VCaP (cell line): ENCODE measurements at regions not wholly inside any gene's neighbourhood (a gene's known extent, or its start where the extent isn't known, plus 50 kb on each side); places are given as distances from the start of the nearest gene placed in this dataset.

Experiments
- H3K27ac ChIP-seq: fragments of 450-650 bp; 2 replicates; pipeline ENCODE4 v1.5.1; 2017
- CTCF ChIP-seq: fragments of 450-650 bp; conservative IDR thresholded peaks from 2 replicates; pipeline ENCODE4 v1.5.1; 2017; ENCODE audit warnings: mild to moderate bottlenecking, moderate library complexity

- TF ChIP-seq CTCF: no peak
- peak overlapping the region; percentile 80 for H3K27ac ChIP-seq
Measured at GRCh38 chr3:117874028-117874690, 1160.5 kb downstream of the IGSF11 start.

- TF ChIP-seq CTCF: no peak
- H3K27ac ChIP-seq: peak overlapping the region; percentile 80
Measured at GRCh38 chr3:117874904-117875874, 1159.5 kb downstream of the IGSF11 start.

- TF ChIP-seq CTCF: no peak
- H3K27ac ChIP-seq: peak overlapping the region; percentile 80; the same call in 1 of the 2 replicates
Measured at GRCh38 chr3:117875887-117876286, 1158.8 kb downstream of the IGSF11 start.

GRCh38 chr3:117880638-117881037 lies 1154.0 kb downstream of the IGSF11 start:
- no peak for TF ChIP-seq CTCF
- H3K27ac ChIP-seq: no peak overlapping the region

GRCh38 chr3:117881210-117881609 lies 1153.4 kb downstream of the IGSF11 start:
- H3K27ac ChIP-seq: no peak overlapping the region
- TF ChIP-seq CTCF: no peak

GRCh38 chr3:117885011-117885441 lies 1149.6 kb downstream of the IGSF11 start:
- no peak overlapping the region for H3K27ac ChIP-seq
- no peak for TF ChIP-seq CTCF

- H3K27ac ChIP-seq: no peak overlapping the region
- TF ChIP-seq CTCF: no peak
Measured at GRCh38 chr3:117886147-117886546, 1148.5 kb downstream of the IGSF11 start.
